DOHH2 (cell line): ENCODE measurements at regions not wholly inside any gene's neighbourhood (a gene's known extent, or its start where the extent isn't known, plus 50 kb on each side); places are given as distances from the start of the nearest gene placed in this dataset.
A peak's percentile ranks its signal among the peaks of the same experiment; 100 is the strongest.

ENCODE experiments used
- H3F3A ChIP-seq: fragments of 200-600 bp; sonication (generic), shearing (Covaris generic); 2 replicates; pipeline ENCODE4 v1.6.0; 2016; ENCODE audit warnings: antibody characterized with exemption, mild to moderate bottlenecking; ENCODE audit not compliant: control insufficient read depth, insufficient read depth
- H3K27ac ChIP-seq: fragments of 200-600 bp; sonication (generic); 2 replicates; pipeline ENCODE4 v1.5.1; 2014; ENCODE audit warnings: low read depth, mild to moderate bottlenecking, low read length, moderate library complexity
- H3K27me3 ChIP-seq: fragments of 200-600 bp; sonication (generic); 2 replicates; pipeline ENCODE4 v1.6.1; 2014; ENCODE audit warnings: mild to moderate bottlenecking, low read length, mixed read lengths; ENCODE audit not compliant: control insufficient read depth
- H3K36me3 ChIP-seq: fragments of 200-600 bp; sonication (generic); 2 replicates; pipeline ENCODE4 v1.6.1; 2014; ENCODE audit warnings: mild to moderate bottlenecking, low read length, moderate library complexity, mixed read lengths; ENCODE audit not compliant: control insufficient read depth
- H3K4me1 ChIP-seq: fragments of 200-600 bp; sonication (generic); 2 replicates; pipeline ENCODE4 v1.6.1; 2014; ENCODE audit warnings: mild to moderate bottlenecking, low read length, mixed read lengths; ENCODE audit not compliant: control insufficient read depth
- H3K4me2 ChIP-seq: fragments of 200-600 bp; sonication (generic); 2 replicates; pipeline ENCODE4 v1.6.0; 2014; ENCODE audit warnings: mild to moderate bottlenecking, low read length, moderate library complexity
- H3K4me3 ChIP-seq: fragments of 200-600 bp; sonication (generic); 2 replicates; pipeline ENCODE4 v1.5.1; 2014; ENCODE audit warnings: mild to moderate bottlenecking, low read length, mixed read lengths
- H3K79me2 ChIP-seq: fragments of 200-600 bp; sonication (generic); 2 replicates; pipeline ENCODE4 v1.6.1; 2014; ENCODE audit warnings: mild to moderate bottlenecking, low read length, mixed read lengths; ENCODE audit not compliant: control insufficient read depth
- H3K9me2 ChIP-seq: fragments of 200-600 bp; sonication (generic); replicated peaks from 2 replicates; pipeline ENCODE4 v1.6.1; 2014; ENCODE audit warnings: mild to moderate bottlenecking, low read length, mixed read lengths; ENCODE audit not compliant: control insufficient read depth
- H3K9me3 ChIP-seq: fragments of 200-600 bp; sonication (generic); 2 replicates; pipeline ENCODE4 v1.6.1; 2014; ENCODE audit warnings: antibody characterized with exemption, low read length, mixed read lengths; ENCODE audit not compliant: control insufficient read depth, insufficient read depth
- H4K20me1 ChIP-seq: fragments of 200-600 bp; sonication (generic); 2 replicates; pipeline ENCODE4 v1.6.0; 2014; ENCODE audit warnings: low read depth, mild to moderate bottlenecking, antibody characterized with exemption, low read length, moderate library complexity; ENCODE audit not compliant: control insufficient read depth, insufficient read depth
- CTCF ChIP-seq: fragments of 200-600 bp; sonication (generic); IDR thresholded peaks from one replicate; pipeline ENCODE4 v1.5.1; 2014; ENCODE audit warnings: antibody characterized with exemption, mild to moderate bottlenecking, low read depth, low read length; ENCODE audit not compliant: poor library complexity, severe bottlenecking
- EZH2phosphoT487 ChIP-seq: fragments of 200-600 bp; sonication (generic); IDR thresholded peaks from 2 replicates; pipeline ENCODE4 v1.6.1; 2017; ENCODE audit warnings: borderline replicate concordance, mild to moderate bottlenecking, antibody characterized with exemption, low read length, moderate library complexity, mixed read lengths

DNA sequence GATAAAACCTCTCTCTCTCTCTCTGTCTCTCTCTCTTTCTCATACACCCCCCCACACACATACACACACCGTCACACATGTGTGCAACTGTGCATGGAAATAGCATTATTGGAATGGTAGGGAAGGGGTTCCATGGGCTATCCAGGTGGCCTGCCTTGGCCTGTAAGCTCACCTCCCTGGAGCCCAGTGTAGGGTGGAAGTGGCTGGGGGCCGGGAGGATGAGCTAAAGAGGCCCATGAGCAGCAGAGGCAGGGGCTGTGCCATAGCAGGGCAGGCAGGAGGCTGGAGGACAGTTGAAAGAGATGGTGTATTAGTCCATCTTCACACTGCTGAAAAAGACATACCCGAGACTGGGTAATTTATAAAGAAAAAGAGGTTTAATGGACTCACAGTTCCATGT, 74.2 kb downstream of the CYTL1 start:
- Histone ChIP-seq H3K79me2 (no peaks in the 10 kb centered on the region), H3K4me1 (peaks cover 54% of the 10 kb centered on the region), H4K20me1 (no peaks in the 10 kb centered on the region), H3K36me3 (peaks cover 10% of the 10 kb centered on the region), H3K9me2 (no peaks in the 10 kb centered on the region), H3K27me3 (no peaks in the 10 kb centered on the region), H3K4me3 (peak overlapping the region; percentile 57; the same call in 1 of the 2 replicates), H3K27ac (peak overlapping the region; percentile 98), H3K4me2 (peak overlapping the region; percentile 85), H3F3A (peaks cover 19% of the 10 kb centered on the region), H3K9me3 (peaks cover 11% of the 10 kb centered on the region)
- no peak for TF ChIP-seq CTCF
- no peak for TF ChIP-seq EZH2phosphoT487

DNA sequence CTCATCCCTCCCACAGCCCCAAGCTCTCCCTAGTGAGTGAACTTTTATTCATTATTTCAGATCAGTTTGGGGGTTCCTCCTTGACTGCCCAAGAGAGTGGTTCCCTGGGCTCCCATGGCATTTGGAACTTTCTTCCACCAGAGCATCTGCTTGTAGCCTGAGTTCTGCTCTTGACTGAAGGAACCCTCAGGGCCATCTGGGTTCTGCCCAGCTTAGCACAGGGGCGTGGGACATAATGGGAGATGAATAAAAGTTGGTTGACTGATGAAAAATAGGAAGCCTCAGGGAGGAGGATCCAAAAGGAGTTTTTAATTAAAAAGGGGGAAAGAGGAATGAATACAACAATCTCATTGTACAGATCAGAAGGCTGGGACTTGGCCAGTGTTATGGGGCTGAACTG, 73.4 kb downstream of the CYTL1 start:
- Histone ChIP-seq H3K79me2 (no peaks in the 10 kb centered on the region), H3K4me3 (no peak overlapping the region), H3K4me1 (peaks cover 59% of the 10 kb centered on the region), H3K27ac (no peak overlapping the region), H3K9me3 (peaks cover 11% of the 10 kb centered on the region), H3K9me2 (no peaks in the 10 kb centered on the region), H3F3A (peaks cover 19% of the 10 kb centered on the region), H3K4me2 (no peak overlapping the region), H4K20me1 (no peaks in the 10 kb centered on the region), H3K36me3 (peaks cover 10% of the 10 kb centered on the region), H3K27me3 (no peaks in the 10 kb centered on the region)
- TF ChIP-seq EZH2phosphoT487 (no peak), CTCF (no peak)

GRCh38 chr4:4946416-4946815, 72.8 kb downstream of the CYTL1 start:
- peaks cover 60% of the 10 kb centered on the region for H3K4me1 ChIP-seq
- no peaks in the 10 kb centered on the region for H3K27me3 ChIP-seq
- H3F3A ChIP-seq = peaks cover 19% of the 10 kb centered on the region
- no peak overlapping the region for H3K4me3 ChIP-seq
- H4K20me1 ChIP-seq = no peaks in the 10 kb centered on the region
- no peak overlapping the region for H3K4me2 ChIP-seq
- H3K36me3 ChIP-seq = peaks cover 10% of the 10 kb centered on the region
- peaks cover 11% of the 10 kb centered on the region for H3K9me3 ChIP-seq
- no peaks in the 10 kb centered on the region for H3K9me2 ChIP-seq
- TF ChIP-seq CTCF = no peak
- no peak for TF ChIP-seq EZH2phosphoT487
- H3K27ac ChIP-seq = no peak overlapping the region
- H3K79me2 ChIP-seq = no peaks in the 10 kb centered on the region
